ENCODE measurements at regions not wholly inside any gene's neighbourhood (a gene's known extent, or its start where the extent isn't known, plus 50 kb on each side); places are given as distances from the start of the nearest gene placed in this dataset.

- DNase-seq (ENCODE audit: extremely low read depth in 1 of 11, low read depth in 9 of 11, low spot score in 4 of 11) = no peak
These were observed 60.6 kb upstream of the CD34 start for GRCh38 chr1:207971331-207972219.

- no peak for DNase-seq (ENCODE audit: extremely low read depth in 1 of 11, low read depth in 9 of 11, low spot score in 4 of 11)
These were observed 59.7 kb upstream of the CD34 start for GRCh38 chr1:207970329-207971233.

GRCh38 chr1:207969528-207969927, 58.6 kb upstream of the CD34 start:
- DNase-seq (ENCODE audit: extremely low read depth in 1 of 11, low read depth in 9 of 11, low spot score in 4 of 11) = no peak

GRCh38 chr1:207968521-207969009, 57.6 kb upstream of the CD34 start:
- DNase-seq (ENCODE audit: extremely low read depth in 1 of 11, low read depth in 9 of 11, low spot score in 4 of 11) = no peak

- no peak for DNase-seq (ENCODE audit: extremely low read depth in 1 of 11, low read depth in 9 of 11, low spot score in 4 of 11)
These were observed 56.8 kb upstream of the CD34 start for GRCh38 chr1:207967703-207968102.

GRCh38 chr1:207966521-207966920, 55.6 kb upstream of the CD34 start:
- DNase-seq (ENCODE audit: extremely low read depth in 1 of 11, low read depth in 9 of 11, low spot score in 4 of 11) = no peak

- DNase-seq (ENCODE audit: extremely low read depth in 1 of 11, low read depth in 9 of 11, low spot score in 4 of 11) = no peak
These were observed 54.8 kb upstream of the CD34 start for GRCh38 chr1:207965392-207966387.

GRCh38 chr1:207964195-207964966, 53.5 kb upstream of the CD34 start:
- DNase-seq (ENCODE audit: extremely low read depth in 1 of 11, low read depth in 9 of 11, low spot score in 4 of 11) = no peak

GRCh38 chr1:207963427-207964194, 52.7 kb upstream of the CD34 start:
- peak; percentile 77 to 89 (median 87) for DNase-seq (ENCODE audit: extremely low read depth in 1 of 11, low read depth in 9 of 11, low spot score in 4 of 11)

GRCh38 chr1:207962716-207963426, 51.9 kb upstream of the CD34 start:
- peak in 2 of 11 donors; percentile 39 to 45 for DNase-seq (ENCODE audit: extremely low read depth in 1 of 11, low read depth in 9 of 11, low spot score in 4 of 11)

Measured in renal cortex interstitium (tissue), 11 donors.